GM21529 (cell line): ENCODE measurements at regions not wholly inside any gene's neighbourhood (a gene's known extent, or its start where the extent isn't known, plus 50 kb on each side); places are given as distances from the start of the nearest gene placed in this dataset.

Experiments
- ATAC-seq: cut with Tn5 transposase; IDR thresholded peaks from one replicate; pipeline ENCODE4 v1.9.1; 2021; ENCODE audit not compliant: unreplicated experiment

DNA sequence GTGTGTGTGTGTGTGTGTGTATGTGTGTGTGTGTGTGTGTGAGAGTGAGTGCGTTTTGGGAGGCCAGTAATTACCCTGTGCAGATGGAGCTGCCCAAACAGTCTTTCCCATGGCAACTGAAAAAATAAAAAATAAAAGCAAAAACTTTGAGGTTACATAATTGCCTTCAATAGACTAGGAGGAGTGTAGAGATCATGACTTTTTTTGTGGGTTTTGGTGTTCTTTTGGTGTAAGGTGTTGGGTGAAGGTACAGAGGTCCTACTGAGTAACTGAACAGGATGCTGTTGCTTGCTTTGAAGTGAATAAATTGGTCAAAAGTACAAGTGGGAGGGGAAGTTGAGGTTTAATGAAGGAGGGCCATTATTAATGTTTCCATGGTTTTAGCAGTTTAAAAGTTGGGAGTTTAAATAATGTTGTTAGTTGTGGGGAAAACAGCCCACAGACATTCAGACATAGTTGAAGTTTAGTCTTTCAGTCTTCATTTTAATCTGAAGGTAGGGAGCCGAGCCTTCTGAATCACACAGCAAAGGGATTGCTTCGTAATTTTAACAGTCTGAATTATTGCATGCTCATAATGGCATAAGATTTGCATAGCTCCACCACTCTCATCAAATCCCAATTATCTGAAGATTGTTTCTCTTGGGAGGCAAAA, 251.4 kb downstream of the PRL start:
- no peak for ATAC-seq

DNA sequence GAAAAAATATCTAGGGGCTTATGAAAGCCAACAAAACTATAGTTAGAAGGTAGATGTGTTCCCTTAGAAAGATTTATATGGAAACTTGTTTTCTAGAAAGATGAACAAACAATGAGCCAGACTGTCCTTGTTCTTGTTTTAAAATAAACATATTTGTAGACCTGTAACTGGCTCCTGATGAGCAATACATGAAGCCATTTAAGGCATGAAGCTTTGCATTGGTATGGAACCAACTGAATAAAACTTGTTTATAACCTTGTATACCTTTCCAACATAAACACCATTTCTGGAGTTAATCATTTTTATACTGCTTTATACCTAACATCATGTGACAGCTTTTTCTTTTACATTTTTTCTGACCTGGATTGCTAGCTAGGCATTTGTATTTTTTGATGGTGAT, 247.8 kb downstream of the PRL start:
- no peak for ATAC-seq

DNA sequence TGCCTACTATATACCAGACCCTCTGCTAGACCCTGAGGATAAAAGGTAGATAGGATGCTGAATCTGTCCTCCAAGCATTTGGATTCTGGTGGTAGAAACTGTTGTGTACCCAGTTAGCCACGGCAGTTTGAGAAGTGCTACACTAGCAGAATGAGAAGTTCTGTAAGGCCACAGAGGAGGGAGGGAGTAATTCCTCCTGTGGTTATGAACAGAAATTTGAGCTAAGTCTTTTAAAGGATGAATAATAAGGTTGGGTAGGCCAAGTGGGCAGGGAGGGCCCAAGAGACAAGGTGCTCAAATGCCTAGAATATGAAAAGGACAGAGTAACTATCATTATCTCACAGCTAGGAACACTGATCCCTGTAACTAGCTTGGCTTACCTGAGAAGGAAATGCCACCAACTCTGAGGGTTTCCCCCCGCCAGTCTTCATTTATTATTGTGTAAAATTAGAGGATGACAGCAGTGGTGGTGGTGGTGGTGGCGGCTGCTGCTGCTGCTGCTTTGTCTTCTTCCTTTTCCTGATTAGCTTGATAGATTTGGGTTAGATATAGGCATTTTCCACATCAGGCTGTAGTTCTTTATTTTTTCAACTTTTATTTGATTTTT, 243.3 kb downstream of the PRL start:
- no peak for ATAC-seq

DNA sequence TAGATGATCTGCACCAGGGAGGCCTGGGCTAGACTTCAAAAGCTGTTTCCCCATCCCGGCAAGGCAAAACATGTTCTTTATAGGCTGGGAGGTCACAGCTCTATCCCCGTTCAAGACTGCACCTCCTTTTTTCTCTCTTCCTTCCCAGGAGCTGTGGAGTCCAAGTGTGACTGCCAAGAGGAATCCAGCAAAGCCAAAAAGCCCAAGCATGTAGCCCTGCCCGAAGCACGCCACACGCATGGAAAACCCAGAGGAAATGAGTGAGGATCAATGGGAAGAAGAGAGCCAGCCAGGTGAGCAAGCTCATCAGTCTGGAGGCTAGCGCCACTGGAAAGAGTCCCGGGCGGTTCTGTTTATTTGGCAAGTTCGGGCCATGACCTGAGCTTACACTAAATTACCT, 240.4 kb downstream of the PRL start:
- no peak for ATAC-seq

DNA sequence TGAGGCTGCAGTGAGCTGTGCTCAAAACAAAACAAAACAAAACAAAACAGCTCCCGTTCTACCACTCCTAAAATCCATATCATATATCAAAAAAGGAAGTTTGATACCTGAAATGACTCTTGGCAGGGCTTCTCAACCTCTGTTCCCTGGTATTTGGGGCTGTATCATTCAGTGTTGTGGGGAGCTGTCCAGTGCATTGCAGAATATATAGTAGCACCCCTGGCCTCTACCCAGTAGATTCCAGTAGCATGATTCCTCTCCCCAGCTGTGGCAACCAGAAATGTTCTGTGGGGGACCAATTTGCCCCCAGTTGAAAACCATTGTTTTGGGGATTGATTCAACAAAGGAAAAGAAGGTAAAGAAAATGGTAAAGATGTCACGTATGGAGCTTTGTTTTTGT, 238.9 kb downstream of the PRL start:
- ATAC-seq = no peak

DNA sequence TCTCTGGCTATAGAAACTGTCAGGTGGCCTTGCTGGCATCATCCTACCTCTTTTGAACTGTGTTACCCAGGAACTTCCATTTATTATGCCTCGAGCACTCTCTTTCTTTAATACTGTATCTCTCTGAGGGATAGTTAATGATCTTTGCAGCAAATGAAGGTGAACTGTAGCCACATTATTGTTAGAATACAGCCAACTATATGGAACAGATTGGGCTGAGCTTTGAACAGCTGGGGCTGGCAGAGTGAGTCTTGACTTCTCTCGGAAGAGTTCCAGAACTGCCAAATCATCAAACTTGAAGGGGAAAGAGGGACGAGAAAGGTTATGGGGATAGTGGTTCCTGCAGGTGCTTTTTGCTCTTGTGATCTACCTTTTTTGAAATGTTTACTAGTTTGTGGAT, 237.7 kb downstream of the PRL start:
- no peak for ATAC-seq

DNA sequence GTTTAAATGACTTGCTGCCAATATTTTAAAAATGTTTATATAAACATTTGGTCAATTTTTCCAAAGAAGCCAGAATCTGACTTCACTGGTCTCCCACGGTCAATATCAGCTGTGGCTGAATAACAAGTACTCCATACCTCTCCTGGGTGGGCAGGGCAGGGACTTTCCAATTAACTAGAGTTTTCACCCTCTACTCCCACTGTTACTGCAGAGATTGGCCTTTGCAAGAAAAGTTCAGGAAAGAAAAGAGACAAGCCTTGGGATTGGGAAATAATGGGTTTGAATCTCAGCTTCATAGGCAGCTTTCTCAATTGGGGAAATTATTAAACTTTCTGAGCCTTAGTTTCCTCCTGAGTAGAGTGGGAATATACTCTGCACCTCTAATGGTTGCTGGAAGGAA, 236.9 kb downstream of the PRL start:
- ATAC-seq = no peak

DNA sequence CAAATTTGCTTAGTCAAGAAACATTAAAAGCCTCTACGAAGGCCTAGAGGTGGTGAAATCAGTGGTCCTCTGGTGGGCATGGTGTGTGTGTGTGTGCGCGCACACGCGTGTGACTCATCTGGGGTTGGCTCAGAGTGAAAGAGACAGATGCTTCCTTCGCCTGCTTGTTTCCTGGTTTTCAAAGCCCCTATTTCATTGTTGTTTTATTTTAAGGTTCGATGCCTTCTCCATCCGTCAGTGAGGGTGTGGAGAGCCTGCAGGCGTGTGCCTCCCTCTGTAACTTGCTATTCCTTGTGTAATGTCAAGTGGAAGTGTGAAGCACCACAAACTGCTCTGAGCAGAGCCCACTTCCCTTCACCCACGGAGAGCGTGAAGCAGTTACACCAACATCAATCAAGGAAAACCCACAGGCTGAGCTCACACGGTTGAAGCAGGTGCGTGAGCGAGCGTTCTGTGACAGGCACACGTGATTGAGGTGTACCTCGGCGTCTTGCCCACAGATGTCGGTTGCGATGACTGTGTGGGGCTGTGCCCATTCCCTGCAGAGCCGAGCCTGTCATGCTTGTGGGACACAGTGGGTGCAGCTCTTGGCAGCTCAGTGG, 233.9 kb downstream of the PRL start:
- peak; percentile 63 for ATAC-seq

DNA sequence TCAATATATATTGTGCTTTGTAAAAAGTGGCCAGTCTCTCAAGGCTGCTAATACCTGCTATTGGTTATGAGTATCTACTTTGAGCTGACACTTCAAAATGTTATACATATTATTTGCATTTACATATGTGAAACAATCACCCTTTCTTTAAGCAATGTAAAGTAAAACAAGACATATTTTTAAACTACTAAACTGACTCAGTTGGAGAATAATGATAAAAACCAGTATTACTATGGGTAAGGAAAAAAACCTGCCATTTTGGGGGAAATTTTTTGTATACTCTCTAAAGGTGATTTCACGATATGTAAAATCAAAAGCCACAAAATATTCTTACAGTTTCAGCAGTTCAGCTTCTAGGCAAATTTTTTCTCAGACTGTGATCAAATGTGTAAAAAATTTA, 232.3 kb downstream of the PRL start:
- no peak for ATAC-seq

DNA sequence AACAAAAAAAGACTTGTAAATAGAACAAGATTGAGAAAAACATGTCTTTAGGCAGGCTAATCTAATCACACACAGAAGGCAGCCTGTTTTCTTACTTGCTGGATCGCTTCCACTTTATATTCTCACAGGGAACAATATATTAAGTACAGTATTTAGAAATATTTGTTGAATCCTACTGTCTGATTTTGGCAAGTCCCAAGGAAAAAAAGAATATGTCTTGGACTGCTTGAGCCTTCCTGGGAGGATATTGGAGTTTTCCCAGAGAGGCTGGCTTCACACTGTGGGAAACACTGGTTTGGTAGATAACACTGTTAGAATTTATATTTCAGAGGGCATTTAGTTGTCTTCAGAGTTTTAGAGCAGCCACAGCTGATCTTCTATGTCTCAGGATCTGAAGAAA, 229.7 kb downstream of the PRL start:
- ATAC-seq = no peak

DNA sequence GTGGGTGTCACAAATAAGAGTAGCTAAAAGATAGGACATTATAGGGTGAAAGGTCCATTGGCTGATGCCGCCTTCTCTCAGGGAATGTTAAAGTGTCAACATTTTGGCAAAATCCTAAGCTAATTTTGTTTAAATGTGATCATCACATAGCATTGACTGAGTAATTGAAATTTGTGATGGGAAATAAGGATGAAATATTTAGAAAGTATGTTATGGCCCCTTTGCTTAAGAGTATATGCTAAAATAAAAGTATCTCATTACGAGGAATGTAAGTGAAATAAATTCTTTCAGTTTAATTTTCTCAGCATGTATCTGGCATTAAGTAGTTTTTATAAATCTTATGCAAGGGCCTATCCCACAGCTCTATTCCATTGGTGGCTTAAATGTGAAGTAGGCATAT, 229.2 kb downstream of the PRL start:
- no peak for ATAC-seq

DNA sequence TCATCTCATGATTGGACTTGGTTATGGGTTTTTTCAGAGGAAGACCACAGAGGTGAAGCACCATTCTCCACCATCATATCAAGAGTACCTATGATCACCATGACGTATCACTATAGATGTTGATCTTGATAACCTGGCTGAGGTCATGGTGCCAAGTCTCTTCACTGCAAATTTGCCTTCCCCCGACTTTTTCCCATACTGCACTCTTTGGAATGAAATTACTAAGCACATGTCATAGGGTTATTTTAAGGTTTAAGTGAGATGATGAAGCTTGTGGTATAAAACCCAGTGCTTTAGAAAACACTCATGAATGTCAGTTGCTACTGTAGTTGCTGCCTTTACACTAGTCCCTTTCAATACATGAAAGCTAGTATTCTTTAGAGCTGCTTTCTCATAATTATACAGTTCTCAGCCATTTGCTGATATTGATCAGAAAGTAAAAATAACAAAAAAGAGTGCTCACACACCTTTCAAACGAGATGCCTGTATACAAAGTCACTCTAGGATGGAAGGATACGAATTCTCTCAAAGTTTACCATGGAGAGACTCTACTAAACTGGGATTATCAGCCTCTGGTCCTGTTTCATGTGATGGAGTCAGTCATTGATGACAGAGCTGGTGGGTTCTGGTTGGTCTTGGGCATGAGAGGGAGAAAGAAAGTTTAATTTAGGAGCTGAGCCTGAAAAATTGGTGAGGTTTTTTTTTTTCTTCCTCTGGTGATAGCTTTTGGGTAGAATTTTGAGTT, 228.1 kb downstream of the PRL start:
- ATAC-seq = no peak

DNA sequence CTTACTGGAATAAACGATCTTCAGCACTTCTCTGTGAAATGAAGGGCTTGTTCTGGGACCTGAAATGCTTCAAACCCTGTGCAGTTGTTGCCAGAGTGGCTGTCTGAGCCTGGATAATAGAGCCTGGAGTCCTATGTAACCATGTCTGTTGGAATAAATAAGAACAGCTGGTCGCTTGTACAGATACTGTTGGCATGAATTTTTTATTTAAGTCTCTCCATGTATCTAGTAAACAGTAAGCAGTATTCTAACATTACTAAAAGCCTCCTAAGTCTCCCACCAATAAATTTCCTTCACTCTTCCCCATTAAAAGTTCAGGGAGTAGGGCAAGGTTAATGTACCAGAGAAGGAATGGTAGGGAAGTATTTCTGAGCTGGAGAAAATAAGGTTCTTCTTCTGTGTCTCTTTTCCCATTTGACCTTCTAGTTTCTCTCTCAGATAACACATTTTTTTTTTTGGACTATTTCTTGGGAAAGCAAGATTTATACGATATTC, 227.5 kb downstream of the PRL start:
- ATAC-seq = no peak

DNA sequence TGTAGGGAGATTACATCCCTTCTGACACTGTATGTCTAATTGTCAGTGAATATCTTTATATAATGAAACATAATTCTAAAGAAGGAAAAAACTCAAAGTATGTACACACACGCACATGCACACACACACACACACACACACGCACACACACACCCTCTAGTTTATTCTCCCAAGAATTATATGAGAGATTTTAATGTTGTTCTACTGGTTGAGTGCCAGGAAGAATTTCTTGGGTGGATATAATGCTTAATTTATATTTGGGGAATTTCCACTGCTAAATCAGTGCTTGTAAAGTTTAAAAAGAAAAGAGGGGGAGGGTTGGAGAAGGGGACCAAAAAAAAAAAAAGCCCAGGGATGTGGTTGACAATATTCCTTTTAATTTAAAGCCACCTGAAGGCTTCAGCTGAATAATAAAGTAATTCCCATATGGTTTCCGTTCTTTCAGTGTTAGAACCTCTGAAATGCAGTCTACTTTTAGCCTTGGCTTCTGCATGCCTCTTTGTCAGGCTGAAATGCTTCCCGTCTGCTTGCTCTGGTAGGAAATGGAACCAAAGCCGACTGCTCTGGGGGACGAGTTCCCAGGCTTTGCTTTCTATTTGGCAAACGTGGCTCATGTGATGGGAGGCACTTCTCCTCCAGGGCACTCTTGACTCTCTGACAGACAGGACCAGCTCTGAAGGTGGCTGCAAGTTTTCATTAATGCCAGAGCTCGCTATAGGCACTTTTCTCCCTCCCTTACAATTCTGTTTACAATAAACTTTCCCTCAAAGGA, 225.4 kb downstream of the PRL start:
- no peak for ATAC-seq

DNA sequence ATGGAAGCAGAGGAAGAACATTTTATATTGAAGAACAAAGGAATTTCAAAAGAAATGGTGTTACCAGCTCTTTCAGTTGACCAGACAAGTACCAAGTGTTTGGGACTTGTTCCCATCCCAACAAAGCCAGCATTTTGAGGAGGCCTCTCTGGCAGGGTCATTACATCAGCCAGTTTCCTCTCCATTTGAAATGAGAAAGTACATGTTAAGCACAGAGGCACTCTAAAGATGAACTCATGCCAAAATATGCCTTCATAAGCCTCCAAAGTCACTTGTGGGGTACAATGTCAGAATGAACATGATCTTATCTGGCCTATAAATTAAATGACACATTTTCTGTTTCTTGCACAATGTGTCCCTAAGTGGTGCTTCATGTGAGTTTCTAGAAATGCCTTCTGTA, 223.9 kb downstream of the PRL start:
- ATAC-seq = no peak

DNA sequence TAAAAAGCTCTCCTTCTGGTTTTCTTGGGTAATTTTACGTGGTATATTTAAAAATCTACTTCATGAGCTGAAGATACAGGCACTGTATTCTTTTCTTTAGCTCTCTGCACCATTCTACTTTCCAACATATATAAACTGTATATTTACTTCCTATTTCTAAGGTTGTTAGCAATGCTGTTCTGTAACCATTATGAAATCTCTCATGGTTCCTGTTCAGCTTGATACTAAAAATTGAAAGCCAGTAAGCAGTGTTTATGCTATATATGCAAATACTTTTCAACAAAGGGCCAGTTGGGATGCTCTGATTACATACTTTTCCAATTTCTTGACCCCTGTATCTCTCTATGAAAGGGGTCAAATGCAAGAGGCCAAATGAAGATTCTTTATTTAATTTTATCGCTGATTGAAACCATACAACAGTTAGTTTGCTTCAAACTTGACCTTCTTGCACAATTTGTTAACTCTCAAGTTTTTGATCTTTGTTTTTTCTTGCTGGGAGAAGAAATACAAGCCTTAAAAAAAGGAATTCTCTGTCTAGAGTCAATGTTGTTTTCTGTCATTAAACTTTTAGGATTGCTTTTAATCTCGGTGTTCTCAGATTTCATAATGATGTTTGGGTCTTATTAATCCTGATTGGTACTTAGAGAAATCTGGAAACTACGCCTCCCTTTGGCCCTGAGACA, 223.2 kb downstream of the PRL start:
- ATAC-seq = no peak

DNA sequence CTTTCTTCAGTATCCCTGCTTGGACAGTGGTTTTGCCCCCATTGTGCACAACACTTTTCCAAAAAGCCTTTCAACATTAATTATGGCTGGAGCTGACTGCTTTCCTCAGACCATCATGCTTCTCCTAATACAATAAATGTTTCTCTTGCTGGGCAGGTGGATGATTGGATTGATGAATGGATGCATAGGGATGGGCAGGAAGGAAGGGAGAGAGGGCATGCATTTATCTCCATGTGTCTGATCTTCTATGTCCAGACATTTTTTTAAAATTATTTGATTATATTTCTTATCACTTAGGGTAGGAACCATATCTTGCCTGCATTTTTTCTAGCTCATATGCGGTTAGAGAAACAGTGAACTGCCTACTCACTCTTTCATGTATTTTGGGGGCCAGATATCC, 218.5 kb downstream of the PRL start:
- no peak for ATAC-seq

DNA sequence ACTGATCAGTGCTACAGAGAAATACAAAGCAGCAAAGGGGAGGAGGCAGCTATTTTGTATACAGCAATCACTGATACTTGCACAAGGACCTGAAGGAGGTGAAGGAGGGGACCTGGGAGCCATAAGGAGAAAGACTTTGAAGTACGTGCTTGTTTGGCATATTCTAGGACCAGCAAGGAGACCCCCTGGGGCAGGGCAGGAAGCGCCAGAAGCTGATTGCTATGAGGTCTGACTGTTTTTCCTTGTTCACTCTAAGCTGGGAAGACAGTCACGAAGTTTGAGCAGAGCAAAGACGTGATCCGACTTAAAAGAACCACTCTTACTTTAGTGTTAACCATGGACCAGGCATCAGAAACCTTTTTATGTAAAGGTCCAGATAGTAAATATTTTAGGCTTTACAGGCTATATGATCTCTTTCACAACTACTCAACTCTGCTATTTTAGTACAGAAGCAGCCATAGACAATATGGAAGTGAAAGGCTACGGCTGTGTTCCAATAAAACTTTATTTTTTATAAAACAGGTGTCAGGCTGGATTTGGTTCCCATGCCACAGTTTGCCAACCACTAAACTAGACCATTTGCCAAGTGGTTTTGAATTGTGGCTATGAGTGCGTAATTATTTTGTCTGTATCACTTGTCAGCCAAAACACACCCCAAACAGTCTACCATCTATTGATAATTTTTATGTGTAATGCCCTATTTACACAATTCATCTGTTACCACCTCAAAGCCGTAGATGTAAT, 217.9 kb downstream of the PRL start:
- no peak for ATAC-seq

DNA sequence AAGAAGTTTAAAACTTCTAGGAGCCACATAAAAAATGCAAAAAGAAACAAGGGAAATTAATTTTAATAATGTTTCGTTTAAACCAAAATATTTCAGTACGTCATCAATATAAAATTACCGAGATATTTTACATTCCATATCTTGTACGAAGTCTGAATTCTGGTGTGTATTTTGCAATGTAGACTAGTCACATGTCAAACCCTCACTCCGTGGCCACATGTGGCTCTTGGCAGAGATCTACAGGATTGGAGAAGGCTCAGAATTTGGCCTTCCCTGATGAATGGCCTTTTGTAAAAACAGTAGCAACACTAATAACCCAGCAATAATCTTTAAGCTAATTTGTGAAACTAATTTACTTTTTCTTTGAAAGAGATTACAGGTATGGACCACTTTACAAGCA, 217.1 kb downstream of the PRL start:
- ATAC-seq = no peak

DNA sequence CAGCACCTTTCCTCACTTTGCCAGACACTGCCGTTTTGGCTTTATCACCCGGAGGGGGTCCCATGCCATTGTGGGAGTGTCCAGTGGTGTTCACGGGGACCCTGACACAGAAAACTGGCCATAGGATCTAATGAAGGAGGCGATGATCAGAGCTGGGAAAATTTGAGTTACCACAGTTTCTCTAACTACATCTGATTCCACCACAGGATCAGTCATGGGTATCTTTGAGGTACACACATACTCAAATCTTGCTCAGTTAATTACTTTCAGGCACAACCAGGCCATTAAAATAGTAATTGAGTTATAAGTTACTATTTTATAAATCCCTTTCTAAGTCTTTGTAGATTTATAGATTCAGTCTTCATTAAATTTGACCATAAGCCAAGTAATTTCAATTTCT, 215.1 kb downstream of the PRL start:
- ATAC-seq = no peak
